ENCODE measurements at regions not wholly inside any gene's neighbourhood (a gene's known extent, or its start where the extent isn't known, plus 50 kb on each side); places are given as distances from the start of the nearest gene placed in this dataset.

GRCh38 chr14:99094901-99095300, 177.1 kb downstream of the BCL11B start:
- no peak for DNase-seq

- DNase-seq = no peak
These were observed 176.6 kb downstream of the BCL11B start for GRCh38 chr14:99095369-99095768.

DNA sequence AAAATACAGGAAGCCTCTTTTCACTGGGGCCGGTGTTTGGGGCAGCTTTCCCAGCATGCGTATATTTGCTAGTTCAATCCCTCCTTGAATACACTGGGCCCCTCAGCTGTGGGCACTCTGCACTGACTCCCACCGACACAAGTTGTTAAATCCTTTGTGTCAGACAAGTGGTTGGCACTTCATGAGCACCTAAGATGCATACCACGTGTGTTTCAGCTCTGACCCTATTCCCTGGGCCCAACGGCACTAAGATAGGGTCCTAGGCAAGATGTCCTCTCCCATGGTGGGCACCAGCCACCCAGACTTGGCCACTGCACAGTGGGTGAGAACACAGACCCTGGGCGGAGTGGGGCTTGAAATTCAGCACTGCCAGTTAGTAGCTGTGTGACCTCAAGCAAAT, 173.8 kb downstream of the BCL11B start:
- DNase-seq = no peak

DNA sequence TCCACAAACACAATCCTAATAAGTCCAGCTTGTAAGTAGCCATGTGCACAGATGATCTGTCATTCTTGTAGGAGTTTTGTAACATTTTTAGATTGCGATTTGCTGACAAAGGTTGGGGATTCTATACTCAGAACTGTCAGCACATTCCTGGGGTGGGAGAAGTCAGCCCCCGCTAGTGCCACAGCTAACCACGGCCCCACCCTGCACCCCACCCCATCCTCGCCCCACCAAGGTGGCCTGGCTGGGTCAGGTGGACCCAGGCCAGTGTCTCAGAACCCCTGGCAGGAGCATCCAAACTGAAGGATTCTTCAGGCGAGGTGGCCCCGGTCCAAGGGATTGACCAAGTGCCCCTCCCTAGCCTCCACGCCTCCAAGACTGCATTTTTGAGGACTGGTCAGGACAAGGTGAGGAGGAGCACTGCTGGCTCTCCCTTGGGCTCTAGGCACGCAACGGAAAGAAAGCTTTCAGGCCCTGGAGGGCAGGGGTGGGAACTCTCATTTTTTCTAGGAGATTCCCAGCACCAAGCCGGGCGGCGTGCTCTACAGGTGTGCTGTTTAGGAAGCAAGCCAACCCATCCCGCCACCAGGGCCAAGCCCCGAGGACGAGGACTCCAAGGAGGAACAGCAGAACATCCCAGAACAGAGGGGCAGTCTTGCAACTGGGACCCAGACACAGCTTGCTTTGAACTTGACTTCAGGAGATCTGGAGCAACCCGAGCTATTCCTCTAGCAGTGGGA, 172.8 kb downstream of the BCL11B start:
- DNase-seq = no peak

GRCh38 chr14:99100497-99101270, 171.3 kb downstream of the BCL11B start:
- DNase-seq = no peak

DNA sequence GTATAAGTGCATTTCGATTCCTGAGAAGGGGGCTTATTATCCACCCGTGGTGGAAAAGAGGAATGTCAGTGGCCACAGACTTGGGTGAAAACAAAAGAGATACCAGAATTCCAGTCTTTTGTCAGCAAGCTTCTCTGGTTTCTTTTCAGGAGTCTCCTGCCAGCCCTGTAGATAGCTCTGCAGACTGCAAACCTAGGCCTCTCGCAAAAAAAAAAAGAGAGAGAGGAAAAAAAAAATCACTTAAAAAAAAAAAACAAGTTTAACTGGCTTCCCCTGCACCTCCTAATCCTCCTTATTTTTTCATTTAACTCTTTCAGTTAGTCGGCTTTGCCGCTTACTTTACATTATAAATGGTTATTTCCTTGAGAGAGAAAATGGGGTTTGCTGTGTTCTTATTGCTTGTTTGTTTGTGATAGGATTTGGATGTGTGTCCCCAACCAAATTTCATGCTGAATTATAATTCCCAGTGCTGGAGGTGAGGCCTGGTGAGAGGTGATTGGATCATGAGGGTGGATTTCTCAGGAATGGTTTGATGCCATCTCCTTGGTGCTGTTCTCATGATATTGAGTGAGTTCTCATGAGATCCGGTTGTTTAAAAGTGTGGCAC, 170.0 kb downstream of the BCL11B start:
- DNase-seq = no peak

- no peak for DNase-seq
These were observed 155.2 kb downstream of the BCL11B start for GRCh38 chr14:99116741-99117295.

GRCh38 chr14:99117671-99118045, 154.3 kb downstream of the BCL11B start:
- DNase-seq = no peak

DNA sequence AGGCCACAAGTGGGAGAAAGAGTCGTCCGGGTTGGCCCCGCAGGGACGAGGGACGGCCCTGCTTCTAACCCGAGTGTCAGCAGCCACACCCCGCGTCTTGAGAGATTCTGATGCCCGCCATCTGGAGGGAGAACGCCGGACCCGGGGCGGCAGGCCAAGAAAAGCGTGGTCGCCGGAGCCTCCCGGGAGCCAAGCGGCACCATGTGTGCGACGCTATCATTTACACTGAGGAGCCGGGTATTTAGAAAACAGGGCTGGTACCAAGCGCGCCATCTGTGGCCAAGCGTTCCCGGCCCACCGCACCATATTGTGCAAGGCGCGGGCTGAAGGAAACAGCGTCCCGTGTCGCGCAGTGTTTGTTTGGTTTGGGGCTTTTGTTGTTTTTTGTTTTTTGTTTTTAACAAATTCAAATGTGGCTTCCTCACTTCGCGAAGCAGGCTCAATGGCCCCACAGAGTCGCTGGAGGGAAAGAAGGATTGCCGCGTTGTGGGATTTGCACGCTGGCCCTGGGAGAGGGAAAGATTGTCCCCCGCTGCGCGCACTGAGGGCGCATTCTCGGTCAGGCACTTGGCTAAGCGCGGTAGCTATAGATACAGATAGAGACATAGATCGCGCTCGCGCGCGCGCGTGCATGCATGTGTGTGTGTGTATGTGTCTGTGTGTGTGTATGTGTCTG, 153.8 kb downstream of the BCL11B start:
- no peak for DNase-seq

GRCh38 chr14:99118946-99119345, 153.1 kb downstream of the BCL11B start:
- DNase-seq = no peak
